K562 (cell line): ENCODE measurements at regions not wholly inside any gene's neighbourhood (a gene's known extent, or its start where the extent isn't known, plus 50 kb on each side); places are given as distances from the start of the nearest gene placed in this dataset.

Source experiments
- ATAC-seq: fragments of 200-7000 bp; cut with Tn5 transposase; 3 replicates; pipeline ENCODE4 v1.9.1; 2020; ENCODE audit warnings: moderate library complexity
- BruUV-seq: library from RNA; stranded (reverse); fragments of 400-500 nt; replicated peaks from 2 replicates; lab custom pipeline; 2021; lab: Mats Ljungman, UMichigan
- CTCF ChIA-PET: fragments of 300-600 bp; formaldehyde crosslinking; extraction: SDS; loops from one replicate; lab custom pipeline; 2021; ENCODE audit warnings: low intra/inter-chr PET ratio; lab: Yijun Ruan, JAX
- POLR2A ChIA-PET: fragments of 300-600, 350-650 bp; sonication (Branson Sonifier 250); formaldehyde crosslinking; extraction: SDS; loops from one replicate; lab custom pipeline; 2021; ENCODE audit warnings: antibody characterized with exemption, inconsistent platforms; lab: Yijun Ruan, JAX
- DNase-seq, 4 experiments: peaks; one replicate each; pipeline versions ENCODE4 v3.0.0 to v3.0.0-alpha.2; 2011 to 2018; ENCODE audit warnings: low spot score in 3 of 4, mixed read lengths in 3 of 4; ENCODE audit errors: extremely low read depth in 1 of 4
- FAIRE-seq: peaks from 2 replicates; lab custom pipeline; 2011; peaks lifted over from hg19 to GRCh38; lab: Jason Lieb, UNC
- H2AFZ ChIP-seq: 2 replicates; pipeline ENCODE4 v1.6.0; 2011; ENCODE audit warnings: low read depth, low read length, control low read depth, inconsistent platforms
- H3K27ac ChIP-seq: fragments of 200-600 bp; 3 replicates; pipeline ENCODE4 v1.8.0; 2011; ENCODE audit warnings: low read depth, mild to moderate bottlenecking, control low read depth, inconsistent platforms, low read length, moderate library complexity, mixed read lengths; ENCODE audit errors: extremely low read depth
- H3K27me3 ChIP-seq, 2 experiments: fragments of 300-600 bp in 1 of 2; 2 replicates in 1 of 2; 3 replicates in 1 of 2; pipeline versions ENCODE4 v1.6.0 to v1.8.0; 2011; ENCODE audit warnings: inconsistent platforms in 2 of 2, low read length in 2 of 2, mild to moderate bottlenecking in 1 of 2, mixed read lengths in 1 of 2, moderate library complexity in 1 of 2; ENCODE audit not compliant: control insufficient read depth in 2 of 2, insufficient read depth in 2 of 2
- H3K36me3 ChIP-seq: fragments of 300-600 bp; 3 replicates; pipeline ENCODE4 v1.8.0; 2011; ENCODE audit warnings: mild to moderate bottlenecking, low read length, inconsistent platforms; ENCODE audit not compliant: control insufficient read depth, insufficient read depth
- H3K4me1 ChIP-seq, 2 experiments: fragments of 200-600 bp in 1 of 2; replicated peaks in 1 of 2; 2 replicates in 1 of 2; 3 replicates in 1 of 2; pipeline versions ENCODE4 v1.5.1 to v1.8.0; 2011; ENCODE audit warnings: inconsistent platforms in 2 of 2, low read length in 2 of 2, mild to moderate bottlenecking in 1 of 2, mixed read lengths in 1 of 2, moderate library complexity in 1 of 2; ENCODE audit not compliant: control insufficient read depth in 2 of 2, insufficient read depth in 2 of 2
- H3K4me2 ChIP-seq: 2 replicates; pipeline ENCODE4 v1.6.1; 2011; ENCODE audit warnings: low read length, control low read depth, inconsistent platforms, mixed read lengths; ENCODE audit not compliant: insufficient read depth
- H3K4me3 ChIP-seq: fragments of 200-600 bp; sonication (generic), shearing (Covaris generic); 2 replicates; pipeline ENCODE4 v1.5.1; 2016; ENCODE audit warnings: control low read depth, inconsistent platforms
- H3K79me2 ChIP-seq: fragments of 200-600 bp; 3 replicates; pipeline ENCODE4 v1.8.0; 2011; ENCODE audit warnings: low read length, inconsistent platforms; ENCODE audit not compliant: control insufficient read depth, insufficient read depth
- H3K9ac ChIP-seq, 2 experiments: 2 replicates each; pipeline versions ENCODE4 v1.6.0 to v1.6.1; 2011; ENCODE audit warnings: low read depth in 2 of 2, low read length in 2 of 2, control low read depth in 1 of 2, inconsistent platforms in 1 of 2, mild to moderate bottlenecking in 1 of 2, mixed read lengths in 1 of 2; ENCODE audit not compliant: insufficient read depth in 1 of 2
- H3K9me1 ChIP-seq: one replicate; pipeline ENCODE4 v1.6.0; 2011; ENCODE audit warnings: inconsistent platforms, mild to moderate bottlenecking, low read length, moderate library complexity; ENCODE audit not compliant: control insufficient read depth, insufficient read depth
- H3K9me3 ChIP-seq: replicated peaks from 2 replicates; pipeline ENCODE4 v1.5.1; 2011; ENCODE audit warnings: low read depth, low read length, inconsistent platforms; ENCODE audit not compliant: control insufficient read depth, insufficient read depth
- H4K20me1 ChIP-seq: replicated peaks from 2 replicates; pipeline ENCODE4 v1.6.1; 2011; ENCODE audit warnings: low read length, inconsistent platforms, mixed read lengths; ENCODE audit not compliant: control insufficient read depth, insufficient read depth
- NELFE ChIP-seq: IDR thresholded peaks from 2 replicates; pipeline ENCODE4 v1.6.1; 2011; ENCODE audit warnings: mild to moderate bottlenecking; ENCODE audit not compliant: insufficient read depth, insufficient read length
- NR2C1 ChIP-seq, 2 experiments: fragments of 450-650 bp; IDR thresholded peaks; 2 replicates each; pipeline ENCODE4 v1.6.1; 2017; ENCODE audit warnings: mild to moderate bottlenecking in 2 of 2, antibody characterized with exemption in 1 of 2, inconsistent platforms in 1 of 2, missing compliant biosample characterization in 1 of 2, missing genetic modification characterization in 1 of 2
- PKNOX1 ChIP-seq: fragments of 450-650 bp; IDR thresholded peaks from 2 replicates; pipeline ENCODE4 v1.6.1; 2016
- POLR2A ChIP-seq: fragments of 450-650 bp; conservative IDR thresholded peaks from 2 replicates; pipeline ENCODE4 v1.6.1; 2016
- POLR2AphosphoS5 ChIP-seq: IDR thresholded peaks from 2 replicates; pipeline ENCODE4 v1.6.1; 2011; ENCODE audit warnings: mild to moderate bottlenecking, low read depth, low read length, moderate library complexity; ENCODE audit not compliant: control insufficient read depth, insufficient read depth
- SUPT5H ChIP-seq: fragments of 450-650 bp; IDR thresholded peaks from 2 replicates; pipeline ENCODE4 v1.6.1; 2016
- ZNF395 ChIP-seq: fragments of 200-800 bp; sonication (Bioruptor generic); IDR thresholded peaks from 2 replicates; pipeline ENCODE4 v1.6.1; 2017; ENCODE audit warnings: missing genetic modification characterization, missing compliant biosample characterization
- WGBS: fragments of 100-300 bp; shearing (Covaris generic); methylation state at CpG from one replicate; pipeline ENCODE4 v1.1.6; 2016; ENCODE audit warnings: low coverage, mixed read lengths; ENCODE audit not compliant: insufficient coverage; ENCODE audit errors: missing lambda C conversion rate; 5-methylcytosine and 5-hydroxymethylcytosine counted together
- in situ Hi-C: fragments of 300-500 bp; cut with MboI; formaldehyde crosslinking; loops from 4 replicates; pipeline ENCODE4 v1.15.0; 2018; ENCODE audit warnings: inconsistent platforms, mixed read lengths
- intact Hi-C: fragments of 100-400 bp; cut with micrococcal nuclease; formaldehyde crosslinking; loops from 2 replicates; pipeline ENCODE4 v1.14.2; 2022
- TF ChIP-seq, protein P1 (sequence below): fragments of 200-600 bp; sonication (generic); IDR thresholded peaks from one replicate; pipeline ENCODE4 v1.6.1; 2012; ENCODE audit warnings: mild to moderate bottlenecking, low read depth, low read length, inconsistent platforms

GRCh38 chr6:26231006-26231587 lies 133.9 kb upstream of the BTN3A2 start:
- no peaks in the 10 kb centered on the region for H4K20me1 ChIP-seq
- H3K36me3 ChIP-seq = no peaks in the 10 kb centered on the region
- H3K27me3 ChIP-seq = no peaks in the 10 kb centered on the region
- FAIRE-seq = no peak
- H3K79me2 ChIP-seq = peaks cover 23% of the 10 kb centered on the region
- 68% methylated on average over 5 of the region's 5 CpGs for WGBS
- H2AFZ ChIP-seq = no peak overlapping the region
- BruUV-seq = no TSS peak
- H3K9me3 ChIP-seq = no peaks in the 10 kb centered on the region
- TF ChIP-seq POLR2AphosphoS5 (peak; percentile 30; the same call in 1 of the 2 replicates), PKNOX1 (peak; percentile 42), POLR2A (peak; percentile 51; the same call in 1 of the 2 replicates), ZNF395 (CRISPR knock-in tag) (0 out of 2 replicates have a peak, but pooled peaks have one; percentile 39), NELFE (no peak), SUPT5H (peak; percentile 20; the same call in 1 of the 2 replicates), NR2C1 (IDR thresholded peaks at IDR 0.05) (no peak), NR2C1 (tag; IDR thresholded peaks at IDR 0.05) (no peak)
- TF ChIP-seq, protein P1, sequence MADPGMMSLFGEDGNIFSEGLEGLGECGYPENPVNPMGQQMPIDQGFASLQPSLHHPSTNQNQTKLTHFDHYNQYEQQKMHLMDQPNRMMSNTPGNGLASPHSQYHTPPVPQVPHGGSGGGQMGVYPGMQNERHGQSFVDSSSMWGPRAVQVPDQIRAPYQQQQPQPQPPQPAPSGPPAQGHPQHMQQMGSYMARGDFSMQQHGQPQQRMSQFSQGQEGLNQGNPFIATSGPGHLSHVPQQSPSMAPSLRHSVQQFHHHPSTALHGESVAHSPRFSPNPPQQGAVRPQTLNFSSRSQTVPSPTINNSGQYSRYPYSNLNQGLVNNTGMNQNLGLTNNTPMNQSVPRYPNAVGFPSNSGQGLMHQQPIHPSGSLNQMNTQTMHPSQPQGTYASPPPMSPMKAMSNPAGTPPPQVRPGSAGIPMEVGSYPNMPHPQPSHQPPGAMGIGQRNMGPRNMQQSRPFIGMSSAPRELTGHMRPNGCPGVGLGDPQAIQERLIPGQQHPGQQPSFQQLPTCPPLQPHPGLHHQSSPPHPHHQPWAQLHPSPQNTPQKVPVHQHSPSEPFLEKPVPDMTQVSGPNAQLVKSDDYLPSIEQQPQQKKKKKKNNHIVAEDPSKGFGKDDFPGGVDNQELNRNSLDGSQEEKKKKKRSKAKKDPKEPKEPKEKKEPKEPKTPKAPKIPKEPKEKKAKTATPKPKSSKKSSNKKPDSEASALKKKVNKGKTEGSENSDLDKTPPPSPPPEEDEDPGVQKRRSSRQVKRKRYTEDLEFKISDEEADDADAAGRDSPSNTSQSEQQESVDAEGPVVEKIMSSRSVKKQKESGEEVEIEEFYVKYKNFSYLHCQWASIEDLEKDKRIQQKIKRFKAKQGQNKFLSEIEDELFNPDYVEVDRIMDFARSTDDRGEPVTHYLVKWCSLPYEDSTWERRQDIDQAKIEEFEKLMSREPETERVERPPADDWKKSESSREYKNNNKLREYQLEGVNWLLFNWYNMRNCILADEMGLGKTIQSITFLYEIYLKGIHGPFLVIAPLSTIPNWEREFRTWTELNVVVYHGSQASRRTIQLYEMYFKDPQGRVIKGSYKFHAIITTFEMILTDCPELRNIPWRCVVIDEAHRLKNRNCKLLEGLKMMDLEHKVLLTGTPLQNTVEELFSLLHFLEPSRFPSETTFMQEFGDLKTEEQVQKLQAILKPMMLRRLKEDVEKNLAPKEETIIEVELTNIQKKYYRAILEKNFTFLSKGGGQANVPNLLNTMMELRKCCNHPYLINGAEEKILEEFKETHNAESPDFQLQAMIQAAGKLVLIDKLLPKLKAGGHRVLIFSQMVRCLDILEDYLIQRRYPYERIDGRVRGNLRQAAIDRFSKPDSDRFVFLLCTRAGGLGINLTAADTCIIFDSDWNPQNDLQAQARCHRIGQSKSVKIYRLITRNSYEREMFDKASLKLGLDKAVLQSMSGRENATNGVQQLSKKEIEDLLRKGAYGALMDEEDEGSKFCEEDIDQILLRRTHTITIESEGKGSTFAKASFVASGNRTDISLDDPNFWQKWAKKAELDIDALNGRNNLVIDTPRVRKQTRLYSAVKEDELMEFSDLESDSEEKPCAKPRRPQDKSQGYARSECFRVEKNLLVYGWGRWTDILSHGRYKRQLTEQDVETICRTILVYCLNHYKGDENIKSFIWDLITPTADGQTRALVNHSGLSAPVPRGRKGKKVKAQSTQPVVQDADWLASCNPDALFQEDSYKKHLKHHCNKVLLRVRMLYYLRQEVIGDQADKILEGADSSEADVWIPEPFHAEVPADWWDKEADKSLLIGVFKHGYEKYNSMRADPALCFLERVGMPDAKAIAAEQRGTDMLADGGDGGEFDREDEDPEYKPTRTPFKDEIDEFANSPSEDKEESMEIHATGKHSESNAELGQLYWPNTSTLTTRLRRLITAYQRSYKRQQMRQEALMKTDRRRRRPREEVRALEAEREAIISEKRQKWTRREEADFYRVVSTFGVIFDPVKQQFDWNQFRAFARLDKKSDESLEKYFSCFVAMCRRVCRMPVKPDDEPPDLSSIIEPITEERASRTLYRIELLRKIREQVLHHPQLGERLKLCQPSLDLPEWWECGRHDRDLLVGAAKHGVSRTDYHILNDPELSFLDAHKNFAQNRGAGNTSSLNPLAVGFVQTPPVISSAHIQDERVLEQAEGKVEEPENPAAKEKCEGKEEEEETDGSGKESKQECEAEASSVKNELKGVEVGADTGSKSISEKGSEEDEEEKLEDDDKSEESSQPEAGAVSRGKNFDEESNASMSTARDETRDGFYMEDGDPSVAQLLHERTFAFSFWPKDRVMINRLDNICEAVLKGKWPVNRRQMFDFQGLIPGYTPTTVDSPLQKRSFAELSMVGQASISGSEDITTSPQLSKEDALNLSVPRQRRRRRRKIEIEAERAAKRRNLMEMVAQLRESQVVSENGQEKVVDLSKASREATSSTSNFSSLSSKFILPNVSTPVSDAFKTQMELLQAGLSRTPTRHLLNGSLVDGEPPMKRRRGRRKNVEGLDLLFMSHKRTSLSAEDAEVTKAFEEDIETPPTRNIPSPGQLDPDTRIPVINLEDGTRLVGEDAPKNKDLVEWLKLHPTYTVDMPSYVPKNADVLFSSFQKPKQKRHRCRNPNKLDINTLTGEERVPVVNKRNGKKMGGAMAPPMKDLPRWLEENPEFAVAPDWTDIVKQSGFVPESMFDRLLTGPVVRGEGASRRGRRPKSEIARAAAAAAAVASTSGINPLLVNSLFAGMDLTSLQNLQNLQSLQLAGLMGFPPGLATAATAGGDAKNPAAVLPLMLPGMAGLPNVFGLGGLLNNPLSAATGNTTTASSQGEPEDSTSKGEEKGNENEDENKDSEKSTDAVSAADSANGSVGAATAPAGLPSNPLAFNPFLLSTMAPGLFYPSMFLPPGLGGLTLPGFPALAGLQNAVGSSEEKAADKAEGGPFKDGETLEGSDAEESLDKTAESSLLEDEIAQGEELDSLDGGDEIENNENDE = no peak
- intact Hi-C loops (no loop called here), in situ Hi-C loops (no loop called here)
- ChIA-PET CTCF (no interaction called here), POLR2A (interaction anchor here (0.6 to 2.3 kb wide), 5 partner anchors 11 to 45 kb away, joined by 3 to 14 read pairs (median 3); a partner anchor contains a TSS)
- ATAC-seq = no peak
- no peak overlapping the region for H3K27ac ChIP-seq
- H3K9me1 ChIP-seq = no peaks in the 10 kb centered on the region
- no peak overlapping the region for H3K9ac ChIP-seq
- no peak overlapping the region for H3K4me3 ChIP-seq
- H3K4me2 ChIP-seq = no peak overlapping the region
- DNase-seq = no peak
- peaks cover 16 to 20% of the 10 kb centered on the region in 2 experiments; a peak in 4 of 5 replicates for H3K4me1 ChIP-seq
